Liver (tissue), 8 donors: ENCODE measurements at regions not wholly inside any gene's neighbourhood (a gene's known extent, or its start where the extent isn't known, plus 50 kb on each side); places are given as distances from the start of the nearest gene placed in this dataset.

Experiments
- DNase-seq: peaks from one replicate; pipeline ENCODE4 v3.0.0-alpha.2; 2017; ENCODE audit warnings: low spot score
- H3K27ac ChIP-seq, 2 donors: one replicate each; pipeline ENCODE4 v1.7.0; 2013; ENCODE audit warnings: inconsistent platforms in 2 of 2, low read length in 2 of 2, control low read depth in 1 of 2, low read depth in 1 of 2, mild to moderate bottlenecking in 1 of 2
- H3K27me3 ChIP-seq, 4 donors: one replicate each; pipeline versions ENCODE4 v1.6.1 to v1.7.0; 2013; ENCODE audit warnings: low read length in 3 of 4, inconsistent platforms in 1 of 4, mild to moderate bottlenecking in 1 of 4, moderate library complexity in 1 of 4; ENCODE audit not compliant: control insufficient read depth in 4 of 4, insufficient read depth in 4 of 4
- H3K36me3 ChIP-seq, 4 donors: one replicate each; pipeline versions ENCODE4 v1.6.1 to v1.7.0; 2013; ENCODE audit warnings: low read length in 3 of 4, mild to moderate bottlenecking in 3 of 4, low read depth in 1 of 4, moderate library complexity in 1 of 4; ENCODE audit not compliant: control insufficient read depth in 4 of 4, insufficient read depth in 3 of 4
- H3K4me1 ChIP-seq, 4 donors: one replicate each; pipeline versions ENCODE4 v1.6.1 to v1.7.0; 2013; ENCODE audit warnings: low read length in 3 of 4, mild to moderate bottlenecking in 3 of 4, moderate library complexity in 1 of 4; ENCODE audit not compliant: control insufficient read depth in 4 of 4, insufficient read depth in 4 of 4
- H3K4me3 ChIP-seq, 3 donors: one replicate each; pipeline versions ENCODE4 v1.6.1 to v1.7.0; 2013; ENCODE audit warnings: low read length in 3 of 3, control low read depth in 1 of 3, low read depth in 1 of 3, mild to moderate bottlenecking in 1 of 3
- H3K9ac ChIP-seq, 2 donors: one replicate each; pipeline ENCODE4 v1.7.0; 2013; ENCODE audit warnings: low read length in 2 of 2, mild to moderate bottlenecking in 2 of 2, moderate library complexity in 2 of 2, control low read depth in 1 of 2, low read depth in 1 of 2
- H3K9me3 ChIP-seq, 4 donors: one replicate each; pipeline versions ENCODE4 v1.6.1 to v1.7.0; 2013; ENCODE audit warnings: low read length in 3 of 4; ENCODE audit not compliant: control insufficient read depth in 4 of 4
- CTCF ChIP-seq: fragments of 150-350 bp; IDR thresholded peaks from 2 replicates; pipeline ENCODE4 v1.5.1; 2017; ENCODE audit warnings: improper control_type of control experiment, low read depth, low read length; ENCODE audit not compliant: missing input control
- EGR1 ChIP-seq, 2 donors: IDR thresholded peaks; 2 replicates each; pipeline ENCODE4 v1.6.1; 2016 to 2018; ENCODE audit warnings: antibody characterized with exemption in 2 of 2, low read depth in 2 of 2
- FOXA1 ChIP-seq: IDR thresholded peaks from 2 replicates; pipeline ENCODE4 v1.6.1; 2016; ENCODE audit warnings: antibody characterized with exemption
- GABPA ChIP-seq, 2 donors: IDR thresholded peaks in 1 of 2; conservative IDR thresholded peaks in 1 of 2; 2 replicates each; pipeline ENCODE4 v1.6.1; 2016; ENCODE audit warnings: antibody characterized with exemption in 2 of 2, mild to moderate bottlenecking in 1 of 2, moderate library complexity in 1 of 2
- HNF4G ChIP-seq: IDR thresholded peaks from 2 replicates; pipeline ENCODE4 v1.6.1; 2016; ENCODE audit warnings: antibody characterized with exemption
- RAD21 ChIP-seq, 2 donors: IDR thresholded peaks; 2 replicates each; pipeline ENCODE4 v1.6.1; 2016; ENCODE audit warnings: antibody characterized with exemption in 2 of 2, mild to moderate bottlenecking in 2 of 2
- RXRA ChIP-seq, 2 donors: IDR thresholded peaks; 2 replicates each; pipeline ENCODE4 v1.6.1; 2017 to 2018; ENCODE audit warnings: antibody characterized with exemption in 2 of 2, mild to moderate bottlenecking in 1 of 2
- SP1 ChIP-seq: IDR thresholded peaks from 2 replicates; pipeline ENCODE4 v1.6.1; 2018; ENCODE audit warnings: antibody characterized with exemption, mild to moderate bottlenecking
- TAF1 ChIP-seq: conservative IDR thresholded peaks from 2 replicates; pipeline ENCODE4 v1.6.1; 2016; ENCODE audit warnings: antibody characterized with exemption, mild to moderate bottlenecking
- YY1 ChIP-seq: IDR thresholded peaks from 2 replicates; pipeline ENCODE4 v1.6.1; 2016; ENCODE audit warnings: antibody characterized with exemption, mild to moderate bottlenecking
- ZBTB33 ChIP-seq: IDR thresholded peaks from 2 replicates; pipeline ENCODE4 v1.6.1; 2016; ENCODE audit warnings: antibody characterized with exemption
- WGBS: extraction: QIAGEN DNeasy Blood & Tissue Kit; methylation state at CpG from one replicate; pipeline ENCODE4 v1.1.7; 2013; 5-methylcytosine and 5-hydroxymethylcytosine counted together
- TF ChIP-seq, protein P1 (sequence below): IDR thresholded peaks from 2 replicates; pipeline ENCODE4 v1.6.1; 2016; ENCODE audit warnings: antibody characterized with exemption
- TF ChIP-seq, protein P2 (sequence below): IDR thresholded peaks from 2 replicates; pipeline ENCODE4 v1.6.1; 2016; ENCODE audit warnings: antibody characterized with exemption, mild to moderate bottlenecking
- donor health status: healthy.
- donor health status: healthy.
- donor health status: healthy.
- donor health status: healthy.
- donor health status: healthy.

DNA sequence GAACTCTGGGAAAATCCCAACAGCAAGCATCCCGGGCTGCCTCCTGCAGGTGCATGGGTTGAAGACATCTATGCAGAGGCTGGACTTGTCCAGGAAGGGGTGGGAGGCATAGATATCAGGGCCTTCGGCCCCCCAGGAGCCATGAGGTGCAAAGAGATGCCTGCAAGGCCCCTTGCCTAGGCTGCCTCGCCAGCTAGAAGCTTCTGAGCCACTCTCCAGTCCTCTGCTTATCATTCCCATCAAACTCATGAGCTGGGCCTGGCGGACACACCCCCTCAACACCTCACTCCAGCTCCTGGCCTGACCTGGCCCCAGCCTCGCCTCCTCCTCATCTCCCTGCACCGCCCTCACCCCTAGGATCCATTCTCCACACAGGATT lies 152.4 kb upstream of the PTPN1 start:
- H3K27ac ChIP-seq = no peak overlapping the region
- H3K4me3 ChIP-seq = no peak overlapping the region
- H3K9ac ChIP-seq = no peak overlapping the region
- H3K36me3 ChIP-seq = no peaks in the 10 kb centered on the region
- H3K9me3 ChIP-seq = no peaks in the 10 kb centered on the region
- no peak for TF ChIP-seq HNF4G
- TF ChIP-seq, protein P1, sequence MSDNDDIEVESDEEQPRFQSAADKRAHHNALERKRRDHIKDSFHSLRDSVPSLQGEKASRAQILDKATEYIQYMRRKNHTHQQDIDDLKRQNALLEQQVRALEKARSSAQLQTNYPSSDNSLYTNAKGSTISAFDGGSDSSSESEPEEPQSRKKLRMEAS = no peak
- TF ChIP-seq, protein P2, sequence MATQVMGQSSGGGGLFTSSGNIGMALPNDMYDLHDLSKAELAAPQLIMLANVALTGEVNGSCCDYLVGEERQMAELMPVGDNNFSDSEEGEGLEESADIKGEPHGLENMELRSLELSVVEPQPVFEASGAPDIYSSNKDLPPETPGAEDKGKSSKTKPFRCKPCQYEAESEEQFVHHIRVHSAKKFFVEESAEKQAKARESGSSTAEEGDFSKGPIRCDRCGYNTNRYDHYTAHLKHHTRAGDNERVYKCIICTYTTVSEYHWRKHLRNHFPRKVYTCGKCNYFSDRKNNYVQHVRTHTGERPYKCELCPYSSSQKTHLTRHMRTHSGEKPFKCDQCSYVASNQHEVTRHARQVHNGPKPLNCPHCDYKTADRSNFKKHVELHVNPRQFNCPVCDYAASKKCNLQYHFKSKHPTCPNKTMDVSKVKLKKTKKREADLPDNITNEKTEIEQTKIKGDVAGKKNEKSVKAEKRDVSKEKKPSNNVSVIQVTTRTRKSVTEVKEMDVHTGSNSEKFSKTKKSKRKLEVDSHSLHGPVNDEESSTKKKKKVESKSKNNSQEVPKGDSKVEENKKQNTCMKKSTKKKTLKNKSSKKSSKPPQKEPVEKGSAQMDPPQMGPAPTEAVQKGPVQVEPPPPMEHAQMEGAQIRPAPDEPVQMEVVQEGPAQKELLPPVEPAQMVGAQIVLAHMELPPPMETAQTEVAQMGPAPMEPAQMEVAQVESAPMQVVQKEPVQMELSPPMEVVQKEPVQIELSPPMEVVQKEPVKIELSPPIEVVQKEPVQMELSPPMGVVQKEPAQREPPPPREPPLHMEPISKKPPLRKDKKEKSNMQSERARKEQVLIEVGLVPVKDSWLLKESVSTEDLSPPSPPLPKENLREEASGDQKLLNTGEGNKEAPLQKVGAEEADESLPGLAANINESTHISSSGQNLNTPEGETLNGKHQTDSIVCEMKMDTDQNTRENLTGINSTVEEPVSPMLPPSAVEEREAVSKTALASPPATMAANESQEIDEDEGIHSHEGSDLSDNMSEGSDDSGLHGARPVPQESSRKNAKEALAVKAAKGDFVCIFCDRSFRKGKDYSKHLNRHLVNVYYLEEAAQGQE = no peak
- no peak for TF ChIP-seq EGR1 (IDR thresholded peaks at IDR 0.05; ENCODE audit: low read depth in 2 of 2)
- no peak for TF ChIP-seq GABPA (IDR thresholded peaks at IDR 0.05 in 1 of 2, conservative IDR thresholded peaks at IDR 0.05 in 1 of 2)
- no peak for TF ChIP-seq RAD21 (IDR thresholded peaks at IDR 0.05)
- no peak for TF ChIP-seq ZBTB33
- no peak for TF ChIP-seq SP1
- no peak for TF ChIP-seq CTCF
- no peak for TF ChIP-seq FOXA1
- TF ChIP-seq YY1 = no peak
- TF ChIP-seq TAF1 = no peak
- DNase-seq = no peak
- H3K4me1 ChIP-seq = peaks cover 0 to 6% (median 3%) of the 10 kb centered on the region in 4 donors
- no peaks in the 10 kb centered on the region for H3K27me3 ChIP-seq
- 77% methylated on average over 6 of the region's 6 CpGs for WGBS

DNA sequence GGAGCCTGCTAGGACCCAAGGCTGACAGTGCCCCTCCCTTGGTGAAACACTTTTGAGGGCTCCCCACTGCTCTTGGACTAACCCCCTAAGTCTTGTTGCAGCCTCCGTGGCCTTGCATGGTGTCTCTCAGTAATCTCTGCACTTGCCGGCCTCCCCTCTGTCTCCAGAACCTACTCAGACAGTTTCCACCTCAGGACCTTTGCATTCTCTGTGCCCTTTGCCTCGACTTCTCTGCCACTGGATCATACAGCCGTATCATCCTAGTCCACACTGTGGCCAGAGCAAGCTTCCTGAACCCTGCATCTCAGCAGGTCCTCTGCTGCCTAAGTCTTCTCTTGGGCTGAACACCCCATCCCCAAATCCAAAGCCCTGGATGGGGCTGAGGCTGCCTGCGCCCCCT lies 152.0 kb upstream of the PTPN1 start:
- no peaks in the 10 kb centered on the region for H3K9me3 ChIP-seq
- no peak for DNase-seq
- H3K36me3 ChIP-seq = no peaks in the 10 kb centered on the region

More for the DNA sequence above, 152.0 kb upstream of the PTPN1 start:
- no peak overlapping the region for H3K27ac ChIP-seq
- 94% methylated on average over 5 of the region's 5 CpGs for WGBS
- no peaks in the 10 kb centered on the region for H3K27me3 ChIP-seq
- no peak for TF ChIP-seq RXRA (IDR thresholded peaks at IDR 0.05)
- TF ChIP-seq, protein P1 = no peak
- H3K9ac ChIP-seq = no peak overlapping the region
- peaks cover 0 to 6% (median 2%) of the 10 kb centered on the region in 4 donors for H3K4me1 ChIP-seq
- H3K4me3 ChIP-seq = no peak overlapping the region
